ENCODE measurements at regions not wholly inside any gene's neighbourhood (a gene's known extent, or its start where the extent isn't known, plus 50 kb on each side); places are given as distances from the start of the nearest gene placed in this dataset.

GRCh38 chr4:34932591-34932990 lies 1311.7 kb downstream of the ARAP2 start:
- Histone ChIP-seq H3K4me3 (ENCODE audit: extremely low read depth in 1 of 4, insufficient read depth in 2 of 4, low read depth in 3 of 4, low read length in 4 of 4) (no peak overlapping the region), H3K79me2 (ENCODE audit: control insufficient read depth in 1 of 2, insufficient read depth in 2 of 2, low read length in 2 of 2) (no peaks in the 10 kb centered on the region), H2AK5ac (ENCODE audit: low read depth, low read length) (no peak overlapping the region), H2BK15ac (ENCODE audit: low read length) (no peak overlapping the region), H2BK12ac (ENCODE audit: low read depth, low read length) (no peak overlapping the region), H3K23ac (ENCODE audit: insufficient read length) (no peak overlapping the region), H4K20me1 (replicated peaks in 1 of 2; ENCODE audit: control insufficient read depth in 1 of 2, insufficient read depth in 2 of 2, low read length in 2 of 2) (no peaks in the 10 kb centered on the region), H3K4me1 (replicated peaks in 1 of 4; ENCODE audit: control insufficient read depth in 3 of 4, insufficient read depth in 4 of 4, low read length in 3 of 4) (no peaks in the 10 kb centered on the region), H3K27me3 (replicated peaks in 1 of 4; ENCODE audit: control insufficient read depth in 3 of 4, extremely low read depth in 1 of 4, insufficient read depth in 3 of 4, low read length in 3 of 4) (no peaks in the 10 kb centered on the region), H2BK5ac (ENCODE audit: low read depth, low read length) (no peak overlapping the region), H3K14ac (ENCODE audit: insufficient read length) (no peak overlapping the region), H2BK20ac (ENCODE audit: low read length) (no peak overlapping the region), H3K56ac (replicated peaks; ENCODE audit: insufficient read length, low read depth, low read length) (no peak overlapping the region), H3K9ac (replicated peaks in 1 of 4; ENCODE audit: extremely low read depth in 1 of 4, low read depth in 3 of 4, low read length in 3 of 4) (no peak overlapping the region), H3K27ac (ENCODE audit: low read depth, low read length) (no peak overlapping the region), H4K5ac (ENCODE audit: insufficient read length, low read depth, low read length) (no peak overlapping the region), H3K4ac (replicated peaks; ENCODE audit: insufficient read length, low read depth, low read length) (no peak overlapping the region), H2BK120ac (replicated peaks; ENCODE audit: low read depth, low read length) (no peak overlapping the region), H4K91ac (replicated peaks; ENCODE audit: insufficient read length, low read length) (no peak overlapping the region), H3K79me1 (ENCODE audit: low read depth, low read length) (no peaks in the 10 kb centered on the region), H2AFZ (ENCODE audit: low read length) (no peak overlapping the region), H3K18ac (ENCODE audit: extremely low read depth, low read length) (no peak overlapping the region), H3K9me3 (ENCODE audit: insufficient read depth in 2 of 2, low read depth in 1 of 2, low read length in 1 of 2) (no peaks in the 10 kb centered on the region), H3K36me3 (ENCODE audit: control insufficient read depth in 2 of 4, insufficient read depth in 4 of 4, low read length in 3 of 4) (no peaks in the 10 kb centered on the region), H4K8ac (ENCODE audit: extremely low read depth, insufficient read depth, low read length) (no peak overlapping the region), H3K4me2 (ENCODE audit: insufficient read depth in 1 of 2, low read depth in 2 of 2, low read length in 2 of 2) (no peak overlapping the region), H3K23me2 (ENCODE audit: low read depth, low read length) (no peaks in the 10 kb centered on the region)
- TF ChIP-seq TEAD4 (IDR thresholded peaks at IDR 0.05; ENCODE audit: low read depth, low read length) (no peak), RFX5 (IDR thresholded peaks at IDR 0.05; ENCODE audit: borderline replicate concordance, low read depth, low read length) (no peak)
- 74% methylated on average over 5 of the region's 5 CpGs; no CpG with 5 or more reads in 1 of the 2 experiments for WGBS, 2 experiments (ENCODE audit: extremely low coverage in 1 of 2, insufficient coverage in 1 of 2, insufficient read length in 1 of 2, insufficient replicate concordance in 2 of 2, low coverage in 1 of 2, low lambda C conversion rate in 2 of 2, missing lambda C conversion rate in 1 of 2)
- DNase-seq (ENCODE audit: low read depth in 1 of 2, low spot score in 2 of 2) (no peak), FAIRE-seq (no peak)
- ChIA-PET CTCF (ENCODE audit: partially characterized antibody) (no interaction called here), POLR2A (ENCODE audit: partially characterized antibody) (no interaction called here)
